Lung (tissue), 11 donors: ENCODE measurements at regions not wholly inside any gene's neighbourhood (a gene's known extent, or its start where the extent isn't known, plus 50 kb on each side); places are given as distances from the start of the nearest gene placed in this dataset.

Source experiments
- ATAC-seq: fragments of 200-7000 bp; cut with Tn5 transposase; one replicate; pipeline ENCODE4 v1.9.1; 2020; ENCODE audit warnings: moderate number of reproducible peaks; ENCODE audit not compliant: insufficient read depth, low FRiP score
- DNase-seq, 3 donors: peaks; one replicate each; pipeline ENCODE4 v3.0.0-alpha.2; 2013 to 2017
- H3K27ac ChIP-seq, 2 donors: one replicate each; pipeline ENCODE4 v1.5.1; 2013; ENCODE audit warnings: mild to moderate bottlenecking in 2 of 2, moderate library complexity in 2 of 2, control low read depth in 1 of 2, inconsistent platforms in 1 of 2, low read depth in 1 of 2, low read length in 1 of 2
- H3K27me3 ChIP-seq, 3 donors: one replicate each; pipeline ENCODE4 v1.5.1; 2013; ENCODE audit warnings: low read length in 2 of 3; ENCODE audit not compliant: control insufficient read depth in 3 of 3, insufficient read depth in 3 of 3
- H3K36me3 ChIP-seq, 4 donors: one replicate each; pipeline ENCODE4 v1.5.1; 2013; ENCODE audit warnings: low read length in 4 of 4, mild to moderate bottlenecking in 1 of 4, moderate library complexity in 1 of 4; ENCODE audit not compliant: control insufficient read depth in 4 of 4, insufficient read depth in 4 of 4
- H3K4me1 ChIP-seq, 5 donors: one replicate each; pipeline ENCODE4 v1.5.1; 2013; ENCODE audit warnings: low read length in 5 of 5, mild to moderate bottlenecking in 2 of 5, moderate library complexity in 1 of 5; ENCODE audit not compliant: control insufficient read depth in 5 of 5, insufficient read depth in 5 of 5
- H3K4me3 ChIP-seq: one replicate; pipeline ENCODE4 v1.5.1; 2013; ENCODE audit warnings: mild to moderate bottlenecking, control low read depth, moderate library complexity
- H3K9ac ChIP-seq, 2 donors: one replicate each; pipeline ENCODE4 v1.5.1; 2013; ENCODE audit warnings: low read length in 2 of 2, control low read depth in 1 of 2; ENCODE audit not compliant: insufficient read depth in 1 of 2
- H3K9me3 ChIP-seq, 4 donors: one replicate each; pipeline ENCODE4 v1.5.1; 2013; ENCODE audit warnings: low read length in 3 of 4, mild to moderate bottlenecking in 1 of 4, moderate library complexity in 1 of 4; ENCODE audit not compliant: control insufficient read depth in 4 of 4, insufficient read depth in 3 of 4
- CTCF ChIP-seq: IDR thresholded peaks from 2 replicates; pipeline ENCODE4 v1.5.1; 2012; ENCODE audit warnings: mild to moderate bottlenecking; ENCODE audit errors: control extremely low read depth, extremely low read depth
- WGBS, 2 donors: extraction: QIAGEN DNeasy Blood & Tissue Kit; methylation state at CpG; one replicate each; pipeline ENCODE4 v1.1.7; 2013; 5-methylcytosine and 5-hydroxymethylcytosine counted together
- donor health status: control.
- donor health status: control.
- donor health status: Bipolar disorder and iron deficiency.
- donor health status: healthy.
- donor health status: DM: yes; HTN: yes; CAD: no.

GRCh38 chr17:14922411-14922810 lies 342.7 kb downstream of the PMP22 start:
- no peak for TF ChIP-seq CTCF
- Histone ChIP-seq H3K9ac (no peak overlapping the region), H3K9me3 (peaks cover 0 to 5% (median under 1%) of the 10 kb centered on the region in 4 donors), H3K4me3 (no peak overlapping the region), H3K27ac (no peak overlapping the region), H3K27me3 (peaks cover 0 to 6% (median 2%) of the 10 kb centered on the region in 3 donors), H3K4me1 (peaks cover 0 to 6% (median 0%) of the 10 kb centered on the region in 5 donors), H3K36me3 (no peaks in the 10 kb centered on the region)
- ATAC-seq (no peak), DNase-seq (peak; percentile 66 to 72 (median 71))
- 70% methylated on average over 2 of the region's 2 CpGs for whole genome bisulfite sequencing, 2 donors

GRCh38 chr17:14921936-14922335 lies 343.2 kb downstream of the PMP22 start:
- no peak for TF ChIP-seq CTCF
- no peak overlapping the region for H3K4me3 ChIP-seq
- ATAC-seq: no peak
- H3K4me1 ChIP-seq: peaks cover 0 to 6% (median 0%) of the 10 kb centered on the region in 5 donors
- H3K36me3 ChIP-seq: no peaks in the 10 kb centered on the region
- DNase-seq: no peak
- H3K27ac ChIP-seq: no peak overlapping the region
- H3K27me3 ChIP-seq: peaks cover 0 to 6% (median 2%) of the 10 kb centered on the region in 3 donors
- H3K9me3 ChIP-seq: peaks cover 0 to 5% (median under 1%) of the 10 kb centered on the region in 4 donors
- 78 to 82% methylated on average over 3 of the region's 3 CpGs for WGBS, 2 donors
- no peak overlapping the region for H3K9ac ChIP-seq

GRCh38 chr17:14919631-14920213 lies 345.4 kb downstream of the PMP22 start:
- Histone ChIP-seq H3K4me1 (peaks cover 0 to 6% (median 0%) of the 10 kb centered on the region in 5 donors), H3K9ac (no peak overlapping the region), H3K27ac (no peak overlapping the region), H3K27me3 (peaks cover 0 to 4% (median under 1%) of the 10 kb centered on the region in 3 donors), H3K36me3 (no peaks in the 10 kb centered on the region), H3K4me3 (no peak overlapping the region), H3K9me3 (peaks cover 0 to 5% (median under 1%) of the 10 kb centered on the region in 4 donors)
- ATAC-seq: no peak
- WGBS, 2 donors: 49 to 72% methylated on average over 5 of the region's 5 CpGs
- TF ChIP-seq CTCF: no peak
- DNase-seq: peak in 2 of 3 donors; percentile 29 to 40
